ENCODE measurements at regions not wholly inside any gene's neighbourhood (a gene's known extent, or its start where the extent isn't known, plus 50 kb on each side); places are given as distances from the start of the nearest gene placed in this dataset.

- TF ChIP-seq CTCF (IDR thresholded peaks at IDR 0.05) (no peak), POLR2A (IDR thresholded peaks at IDR 0.05) (no peak)
Measured at GRCh38 chr12:75655315-75655806, 144.0 kb upstream of the KRR1 start.

Measured in thyroid gland (tissue), 4 donors.